CD4-positive, alpha-beta T cell treated with Interleukin-17A for 4 hours (primary cell): ENCODE measurements at regions not wholly inside any gene's neighbourhood (a gene's known extent, or its start where the extent isn't known, plus 50 kb on each side); places are given as distances from the start of the nearest gene placed in this dataset.
"Not testable (repeated sequence)": the region's sequence is repeated elsewhere in the genome, so short reads cannot be mapped to it uniquely, and the experiment has no call there.

Experiments used
- DNase-seq: peaks from one replicate; pipeline ENCODE4 v3.0.0-alpha.2; 2020; ENCODE audit warnings: mixed read lengths

DNA sequence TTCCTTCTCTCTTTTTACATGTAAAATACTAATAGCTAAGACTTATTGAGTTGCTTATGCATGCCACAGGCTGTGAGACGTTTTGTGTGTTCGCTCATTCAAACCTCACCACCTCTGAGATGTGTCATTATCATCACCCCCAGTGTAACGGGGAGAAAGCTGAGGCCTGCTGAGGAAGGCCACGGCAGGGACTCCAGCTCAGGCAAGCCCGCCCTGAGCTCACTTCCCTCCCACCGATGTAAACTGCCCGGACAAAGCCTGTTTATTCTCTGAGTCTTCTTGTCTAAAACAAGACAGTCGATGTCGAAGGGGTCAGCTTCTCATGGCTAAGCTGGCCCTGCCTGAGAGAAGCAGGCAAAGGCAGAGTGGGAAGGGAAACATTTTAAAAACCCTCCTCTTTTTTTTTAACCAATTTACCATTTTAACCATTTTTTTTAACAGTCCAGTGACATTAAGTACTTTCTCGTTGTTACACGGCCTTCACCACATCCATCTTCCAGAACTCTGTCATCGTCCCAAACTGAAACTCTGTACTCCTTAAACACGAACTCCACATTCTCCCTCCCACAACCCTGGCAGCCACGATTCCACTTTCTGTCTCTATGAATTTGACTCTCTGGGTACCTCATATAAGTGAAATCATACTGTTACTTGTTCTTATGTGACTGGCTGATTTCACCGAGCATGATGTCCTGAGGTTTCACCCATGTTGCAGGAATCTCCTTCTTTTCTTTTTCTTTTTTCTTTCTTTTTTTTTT is 204.8 kb upstream of the GALNT2 start:
- no peak for DNase-seq

DNA sequence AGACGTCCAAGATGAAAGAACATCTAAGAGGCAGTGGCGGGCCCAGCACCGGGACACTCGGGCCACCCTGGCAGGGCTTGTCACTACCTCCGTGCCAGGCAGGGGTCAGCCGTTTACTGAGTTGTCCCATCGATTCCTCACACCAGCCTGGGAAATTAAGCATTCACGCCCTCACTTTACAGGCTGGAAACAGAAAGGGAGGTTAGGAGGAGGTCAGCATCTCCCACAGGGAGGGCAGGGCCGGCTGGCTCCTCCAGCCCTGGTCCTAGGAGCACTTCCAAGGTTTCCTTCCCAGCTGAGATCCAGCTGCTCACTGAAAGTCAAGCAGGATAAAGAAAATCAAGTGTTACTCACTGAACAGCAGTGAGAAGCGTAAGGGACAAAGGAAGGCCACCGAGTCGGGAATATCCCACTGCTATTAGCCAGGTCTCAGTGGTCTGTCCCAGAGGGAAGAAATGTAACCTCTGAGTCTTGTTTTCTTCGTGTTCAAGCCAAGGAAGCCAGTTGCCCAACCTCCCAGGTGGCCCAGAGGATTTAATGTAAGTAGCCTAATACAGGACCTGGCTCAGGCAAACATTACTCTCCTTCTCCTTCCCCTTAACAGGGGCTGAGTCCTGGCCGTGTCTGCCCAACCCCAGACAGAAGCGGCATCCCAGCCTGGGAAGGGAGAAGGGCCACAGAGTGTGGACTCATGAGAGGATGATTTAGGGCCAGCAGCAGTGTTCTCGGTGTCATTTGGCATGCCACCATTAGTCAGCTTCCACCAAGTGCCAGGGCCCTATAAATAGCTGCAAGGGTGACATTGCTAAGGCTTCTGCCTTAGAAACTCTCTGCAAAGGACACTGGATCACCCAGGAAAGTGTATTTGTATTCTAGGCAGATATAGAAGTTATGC is 203.1 kb upstream of the GALNT2 start:
- DNase-seq, result no peak

DNA sequence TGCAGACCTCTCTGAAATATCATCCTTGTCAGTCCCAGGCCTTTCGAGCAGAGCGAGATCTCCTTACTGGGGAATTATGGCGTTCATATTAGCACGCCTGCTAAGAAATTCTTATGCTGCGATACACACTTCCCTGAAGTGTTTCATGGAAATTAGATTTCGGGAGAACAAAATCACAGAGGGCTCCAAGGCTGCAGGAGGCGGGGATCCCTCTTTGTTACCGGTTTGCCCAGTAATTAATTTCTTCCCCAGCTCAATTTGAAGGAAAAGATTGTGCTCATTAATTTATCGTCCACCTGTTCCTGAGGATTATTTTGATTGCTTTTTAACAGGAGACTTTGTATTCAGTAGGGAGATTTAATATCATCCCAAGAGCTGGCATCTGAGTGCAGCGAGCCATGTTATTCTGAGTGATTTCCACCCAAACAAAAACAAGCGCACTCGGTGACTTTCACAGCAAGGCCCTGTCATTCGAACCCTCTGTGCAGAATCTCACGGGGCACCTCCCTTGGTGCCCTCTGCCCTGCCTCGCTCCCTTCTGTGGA is 202.3 kb upstream of the GALNT2 start:
- no peak for DNase-seq

DNA sequence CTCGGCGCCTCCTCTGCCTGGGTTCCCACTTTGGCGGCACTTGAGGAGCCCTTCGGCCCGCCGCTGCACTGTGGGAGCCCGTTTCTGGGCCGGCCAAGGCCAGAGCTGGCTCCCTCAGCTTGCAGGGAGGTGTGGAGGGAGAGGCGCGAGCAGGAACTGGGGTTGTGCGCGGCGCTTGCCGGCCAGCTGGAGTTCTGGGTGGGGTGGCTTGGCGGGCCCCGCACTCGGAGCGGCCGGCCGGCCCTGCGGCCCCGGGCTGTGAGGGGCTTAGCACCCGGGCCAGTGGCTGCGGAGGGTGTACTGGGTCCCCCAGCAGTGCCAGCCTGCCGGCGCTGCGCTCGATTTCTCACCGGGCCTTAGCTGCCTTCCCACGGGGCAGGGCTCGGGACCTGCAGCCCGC is 201.7 kb upstream of the GALNT2 start:
- DNase-seq, result not testable (repeated sequence)

DNA sequence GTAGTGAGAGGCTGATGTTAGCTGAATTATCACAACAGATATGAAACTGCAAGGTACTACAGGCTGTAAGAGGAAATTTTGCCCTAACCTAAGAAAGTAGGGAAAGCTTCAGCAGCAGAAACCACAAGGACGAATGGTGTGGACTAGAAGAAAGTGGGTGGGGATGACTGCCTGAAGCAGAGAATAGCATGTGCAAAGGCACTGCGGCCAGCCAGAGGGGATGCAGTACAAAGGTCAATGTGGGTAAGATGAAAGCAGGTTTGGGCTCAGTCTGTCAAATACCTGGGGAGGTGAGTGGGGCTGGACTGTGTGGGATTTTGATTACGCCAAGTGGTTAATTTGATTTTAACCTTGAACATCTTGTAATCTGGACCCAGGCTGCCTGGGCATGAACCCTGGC is 199.3 kb upstream of the GALNT2 start:
- DNase-seq, result no peak

DNA sequence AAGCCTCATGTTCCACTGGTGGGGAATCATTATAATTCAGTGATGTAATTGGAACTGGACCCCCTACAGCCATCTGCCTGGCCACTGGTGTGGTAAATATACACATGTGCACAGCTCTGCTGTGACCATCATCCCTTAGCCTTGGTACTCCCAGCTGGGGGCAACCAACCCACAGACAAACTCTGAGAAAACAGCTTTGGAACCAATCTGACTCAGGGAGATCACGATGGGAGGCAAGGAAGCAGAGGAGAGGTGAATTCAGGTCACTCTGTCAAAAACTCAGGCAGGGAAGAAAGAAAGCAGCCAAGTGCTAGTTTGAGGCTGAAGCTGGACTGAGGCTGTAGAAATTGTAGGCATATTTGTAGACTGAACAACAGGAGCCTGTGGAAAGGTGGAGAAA is 197.8 kb upstream of the GALNT2 start:
- DNase-seq, result no peak

DNA sequence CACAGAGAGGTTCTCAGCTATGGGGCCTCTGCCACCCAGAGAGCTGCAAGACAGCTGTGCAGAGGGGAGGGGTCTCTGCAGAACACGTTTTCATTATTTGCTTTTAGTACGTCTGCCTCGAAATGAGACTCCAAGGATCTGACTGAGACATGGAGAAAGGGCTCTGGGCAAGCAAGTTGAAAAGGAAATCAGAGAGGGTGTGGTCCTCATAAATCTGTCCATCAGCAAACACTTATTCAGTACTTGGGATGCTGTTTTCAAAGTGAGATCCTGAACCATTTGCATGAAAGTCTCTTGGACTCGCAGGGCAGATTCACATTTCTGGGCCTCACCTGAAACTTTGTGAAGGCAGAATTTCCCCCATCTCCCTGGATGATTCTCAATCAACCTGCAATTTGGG is 197.4 kb upstream of the GALNT2 start:
- DNase-seq, result no peak

DNA sequence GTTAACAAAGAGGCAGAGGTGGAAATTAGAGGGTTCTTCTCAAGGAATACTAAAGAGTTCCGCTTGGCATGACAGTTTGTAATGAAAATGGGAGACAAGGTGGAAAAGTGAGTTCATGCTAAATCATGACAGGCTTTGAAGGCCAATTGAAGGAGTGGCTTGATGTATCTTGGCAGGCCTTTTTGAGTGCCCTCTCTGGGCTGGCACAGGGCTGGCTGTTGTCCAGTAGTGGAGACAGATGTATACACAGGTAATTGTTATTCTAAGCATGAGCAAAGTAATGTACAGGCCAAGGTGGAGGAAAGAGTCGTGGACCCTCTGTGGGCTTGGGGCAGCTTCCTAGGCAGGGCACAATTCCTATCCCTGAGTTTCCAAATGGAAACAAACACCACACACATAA is 196.7 kb upstream of the GALNT2 start:
- no peak for DNase-seq

DNA sequence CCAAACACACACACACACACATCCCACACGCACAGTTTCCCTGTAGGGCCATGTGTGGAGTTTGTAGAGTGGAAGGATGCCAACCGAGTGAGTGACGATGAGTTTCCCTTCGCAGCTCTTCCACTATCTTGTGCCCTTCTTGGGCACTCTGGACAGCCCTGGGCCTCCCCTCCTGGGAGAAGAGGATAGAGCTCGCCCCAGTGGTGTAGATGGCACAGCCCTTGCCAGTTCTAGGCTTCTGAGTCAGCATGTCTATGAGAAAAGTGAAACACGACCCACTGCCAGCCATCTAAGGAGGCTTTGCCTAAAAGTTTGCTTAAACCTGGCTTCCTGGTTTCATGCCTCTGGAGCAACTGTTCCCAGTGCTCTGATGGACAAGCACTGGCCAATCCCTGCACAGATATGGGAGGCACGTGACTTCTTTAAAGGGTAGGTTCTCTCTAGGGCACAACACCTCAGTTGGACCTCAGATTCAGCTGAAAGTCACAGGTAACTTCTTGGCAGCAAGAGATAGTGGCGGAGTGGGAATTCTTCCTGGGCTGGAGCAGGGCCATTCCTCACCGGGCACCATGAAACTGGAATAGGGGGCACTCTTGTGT is 195.9 kb upstream of the GALNT2 start:
- DNase-seq, result no peak

DNA sequence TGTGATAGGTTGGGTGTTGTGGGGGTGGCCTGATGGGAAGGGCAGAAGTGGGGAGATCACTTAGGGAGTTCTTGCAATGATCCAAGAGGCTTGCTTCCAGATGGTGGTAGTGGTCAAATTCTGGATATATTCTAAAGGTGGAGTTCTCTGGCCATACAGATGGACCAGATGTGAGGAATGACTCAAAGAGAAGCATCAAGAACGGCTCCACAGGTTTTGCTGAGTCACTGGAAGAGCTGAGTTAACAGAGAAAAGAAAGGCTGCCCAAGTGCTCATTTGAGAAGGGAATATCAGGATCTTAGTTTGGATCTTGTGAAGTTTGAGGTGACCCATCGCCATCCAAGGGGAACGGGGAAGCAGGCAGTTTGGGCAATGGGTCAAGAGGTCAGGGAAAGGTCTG is 192.9 kb upstream of the GALNT2 start:
- DNase-seq, result no peak

DNA sequence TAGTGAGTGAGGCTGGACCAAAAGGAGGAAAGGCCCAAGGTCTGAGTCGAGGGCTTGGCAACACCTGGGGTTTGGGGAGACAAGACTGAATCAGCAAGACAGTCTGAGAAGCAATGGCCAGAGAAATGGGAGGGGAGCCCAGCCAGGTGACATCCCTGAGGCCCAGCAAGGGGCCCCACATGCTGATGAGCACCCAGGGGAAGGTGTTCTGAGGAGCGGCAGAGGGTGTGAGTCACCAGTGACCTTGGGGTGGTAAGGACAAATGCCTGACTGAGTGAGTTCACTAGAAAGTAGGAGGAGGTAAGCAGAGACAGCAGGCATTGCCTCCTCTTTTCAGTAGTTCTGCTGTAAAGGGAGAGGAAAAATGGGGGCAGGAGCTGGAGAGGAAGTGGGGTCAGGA is 192.4 kb upstream of the GALNT2 start:
- no peak for DNase-seq

DNA sequence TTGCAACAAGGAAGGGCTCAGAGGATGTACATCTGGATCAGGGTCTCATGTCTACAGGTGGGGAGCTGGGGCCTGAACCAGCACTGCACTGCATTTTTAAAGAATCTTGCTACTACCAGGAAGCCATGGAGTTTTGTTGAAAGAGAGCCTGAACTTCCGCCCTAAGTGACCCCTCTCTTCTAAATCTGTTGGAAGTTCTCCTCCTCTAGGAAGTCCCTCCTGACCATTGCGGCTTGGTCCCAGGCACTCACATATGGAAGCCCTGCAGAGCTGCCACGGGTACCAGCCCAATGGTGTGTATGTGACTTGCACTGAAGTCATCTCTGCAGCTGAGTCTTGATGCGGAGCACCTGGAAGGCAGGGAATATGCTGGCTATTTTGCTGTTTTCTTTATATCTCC is 192.0 kb upstream of the GALNT2 start:
- no peak for DNase-seq

DNA sequence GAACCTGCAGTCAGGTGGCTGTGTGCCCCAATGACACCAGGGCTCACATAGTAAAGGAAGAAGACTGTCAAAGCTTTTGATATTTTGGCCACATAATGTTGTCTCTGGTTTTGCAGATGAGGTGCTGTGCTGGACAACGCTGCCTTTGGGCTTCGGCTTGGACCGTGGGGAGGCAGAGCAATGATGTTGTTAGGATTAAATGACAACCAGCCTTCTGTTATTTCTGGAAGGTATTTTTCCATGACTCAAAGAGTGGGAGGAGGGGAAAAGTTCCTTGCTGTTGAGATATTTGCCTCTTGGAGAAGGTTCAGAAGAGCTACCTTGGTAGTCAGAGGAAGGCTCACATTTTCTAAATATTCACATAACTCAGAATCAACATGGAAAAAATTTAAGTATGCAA is 187.3 kb upstream of the GALNT2 start:
- DNase-seq, result no peak

DNA sequence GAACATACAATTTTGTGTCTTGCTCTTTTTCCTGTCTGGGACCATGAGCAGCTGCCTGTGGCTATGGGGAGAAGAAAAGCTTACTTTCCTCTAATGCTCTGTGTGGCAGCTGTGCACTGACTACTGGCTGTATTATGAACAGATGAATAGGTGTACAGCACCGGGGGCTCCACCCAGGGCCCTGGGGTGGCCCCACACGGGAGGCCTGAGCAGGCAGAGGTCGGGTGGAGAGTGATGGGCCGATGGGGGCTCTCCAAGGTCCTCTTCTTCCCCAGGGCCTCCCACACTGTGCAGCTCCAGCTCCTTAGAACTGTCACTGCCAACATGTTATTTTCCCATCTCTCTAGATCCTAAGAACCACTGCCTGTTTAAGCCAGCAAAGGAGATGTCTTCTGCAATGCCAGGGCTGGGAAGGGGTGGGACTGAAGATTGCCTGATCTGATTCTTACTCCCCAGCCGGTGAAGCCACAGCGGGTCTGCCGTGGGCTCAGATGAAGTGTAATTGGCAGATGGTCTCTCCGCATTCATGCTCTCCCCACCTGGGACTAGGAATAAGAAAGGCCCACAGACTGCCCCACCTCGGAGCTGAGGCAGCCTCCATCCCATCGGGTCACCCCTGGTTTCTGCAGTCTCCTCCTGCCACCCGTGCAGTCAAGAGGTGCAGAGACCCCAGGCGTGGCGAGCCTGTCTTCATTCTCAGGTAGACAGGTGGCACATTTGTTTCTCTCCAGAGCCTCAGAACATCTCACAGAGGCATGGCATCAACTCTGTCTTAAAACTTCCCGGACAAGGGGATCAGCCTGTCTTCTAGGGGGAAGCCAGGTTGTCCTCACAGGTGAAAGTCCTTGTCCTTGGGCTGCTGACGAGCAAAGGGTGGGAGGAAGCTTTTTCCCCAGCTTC is 186.5 kb upstream of the GALNT2 start:
- no peak for DNase-seq

DNA sequence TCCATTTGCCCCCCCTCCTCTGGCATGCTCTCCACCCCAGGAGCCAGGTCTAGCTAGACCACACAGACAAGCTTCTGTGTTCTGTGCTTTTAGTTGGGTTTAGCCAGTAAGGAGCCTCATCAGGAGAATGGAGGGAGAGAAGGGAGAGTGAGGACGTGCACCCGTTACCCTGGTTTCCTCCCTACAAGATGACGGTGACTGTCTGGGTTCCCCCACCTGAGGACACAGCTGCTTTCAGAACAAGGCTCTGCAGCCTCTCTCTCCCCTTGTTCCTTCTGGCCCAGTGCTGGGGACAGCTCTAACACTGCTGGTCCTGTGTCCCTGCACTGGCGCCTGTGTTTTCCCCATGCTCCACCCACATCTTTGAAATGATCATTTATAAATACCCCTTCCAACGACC is 184.4 kb upstream of the GALNT2 start:
- DNase-seq, result no peak

DNA sequence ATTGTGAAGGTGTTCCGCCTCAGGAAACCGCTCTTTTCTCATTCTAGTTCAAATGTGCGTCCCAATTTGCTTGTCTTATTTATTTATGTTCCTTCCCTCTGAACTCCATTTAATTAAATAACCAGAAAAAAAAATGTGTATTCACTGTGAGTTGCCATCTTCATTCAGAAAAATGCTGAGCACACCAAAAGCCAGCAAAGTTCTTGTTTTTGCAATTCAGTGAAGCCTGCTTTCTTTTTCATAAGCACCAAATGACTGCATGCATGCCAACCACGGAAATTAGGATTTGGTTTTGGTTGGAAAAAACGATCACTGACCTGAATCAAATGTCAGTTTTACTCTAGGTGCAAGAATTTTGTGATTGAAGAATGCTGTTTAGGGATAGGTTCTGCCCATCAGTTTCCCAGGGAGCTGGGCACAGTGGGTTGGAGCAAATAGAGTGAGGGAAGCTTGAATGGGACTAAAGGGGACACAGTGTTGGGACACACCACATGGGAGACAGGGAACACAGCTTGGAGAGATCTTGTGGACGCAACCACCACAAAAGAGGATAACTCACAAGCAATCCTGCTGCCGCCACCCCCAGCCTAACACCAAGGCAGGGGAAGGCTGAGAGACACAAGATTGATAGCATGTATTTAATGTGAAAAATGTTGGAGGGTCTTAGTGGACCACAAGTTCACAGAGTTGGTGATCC is 183.4 kb upstream of the GALNT2 start:
- DNase-seq, result no peak

DNA sequence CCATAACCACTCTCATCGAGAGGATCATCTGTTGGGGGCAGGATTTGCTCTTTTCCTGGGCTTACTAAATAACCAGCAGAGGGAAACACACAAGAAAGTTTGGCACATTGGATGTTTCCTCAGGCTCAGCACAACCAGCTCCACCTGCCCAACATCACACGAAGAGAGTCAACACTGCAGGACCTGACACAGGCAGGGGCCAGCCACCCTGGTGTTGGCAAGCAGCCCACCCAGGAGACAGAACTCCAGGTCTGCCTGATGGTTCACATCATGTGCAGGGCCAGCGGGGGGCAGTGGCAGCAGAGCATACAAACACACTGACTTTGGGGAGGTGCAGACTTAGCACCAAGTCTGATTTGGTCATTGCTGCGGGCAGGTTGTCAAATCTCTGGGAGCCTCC is 182.3 kb upstream of the GALNT2 start:
- no peak for DNase-seq

DNA sequence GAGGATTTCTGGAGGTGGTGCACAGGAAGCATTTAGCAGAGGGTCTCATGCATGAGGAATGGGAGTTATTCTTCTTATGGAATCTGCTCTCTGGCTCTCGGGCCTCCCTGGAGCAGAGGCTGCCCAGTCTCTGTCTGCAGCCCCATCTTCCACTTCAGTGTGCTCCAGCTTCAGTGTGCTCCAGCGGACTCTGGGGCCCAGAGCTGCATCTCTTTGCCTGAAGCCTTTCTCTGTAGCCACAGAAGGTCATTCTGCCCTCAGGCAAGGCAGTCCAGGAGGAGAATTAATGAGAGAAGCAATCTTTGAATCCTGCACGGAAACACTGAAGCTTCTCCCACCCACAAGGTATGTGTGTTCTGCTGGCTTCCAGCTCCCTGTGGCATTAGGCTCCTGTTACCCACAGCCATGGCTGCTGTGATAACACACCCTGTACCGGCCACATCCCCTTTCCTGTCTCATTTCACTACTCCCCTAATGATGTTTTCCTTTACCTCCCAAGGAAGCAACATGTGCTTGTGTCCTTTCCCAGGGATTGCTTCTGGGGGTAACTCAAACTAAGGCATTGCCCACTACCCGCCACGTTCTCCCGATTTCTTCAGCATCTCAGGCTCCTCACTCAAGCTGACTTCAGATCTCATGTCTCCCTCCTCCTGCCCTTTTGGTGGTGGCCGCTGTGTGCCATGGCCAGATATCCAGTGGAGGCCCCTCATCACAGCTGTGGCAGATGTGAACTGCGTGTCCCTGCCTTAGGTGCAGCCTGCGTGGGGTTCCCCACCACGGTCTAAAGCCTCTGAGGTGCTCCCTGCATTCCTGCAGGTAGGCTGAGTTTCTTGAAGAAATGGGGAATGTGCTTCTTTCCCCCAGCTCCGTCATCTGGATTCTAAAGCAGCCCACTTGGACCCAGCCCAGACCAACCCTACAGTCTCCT is 181.2 kb upstream of the GALNT2 start:
- DNase-seq, result no peak

DNA sequence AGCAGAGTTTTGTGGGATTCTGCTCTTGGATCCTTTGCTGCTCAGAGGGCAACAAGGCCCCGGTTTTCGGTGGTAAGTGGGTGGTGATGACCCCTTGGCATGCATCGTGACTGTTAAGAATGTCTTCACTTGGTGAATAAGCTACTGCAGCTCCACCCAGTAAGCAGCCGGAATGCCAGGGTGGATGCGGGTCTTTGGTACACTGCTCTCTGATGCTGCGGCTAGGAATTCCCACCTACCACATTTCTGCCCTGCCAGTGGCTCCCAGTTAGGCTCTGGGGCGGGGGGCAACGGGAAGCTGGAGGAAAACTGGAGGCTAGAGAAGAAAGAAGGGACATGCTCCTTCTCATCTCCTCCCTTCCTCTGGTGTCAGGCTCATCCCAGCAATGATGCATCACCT is 180.4 kb upstream of the GALNT2 start:
- no peak for DNase-seq

DNA sequence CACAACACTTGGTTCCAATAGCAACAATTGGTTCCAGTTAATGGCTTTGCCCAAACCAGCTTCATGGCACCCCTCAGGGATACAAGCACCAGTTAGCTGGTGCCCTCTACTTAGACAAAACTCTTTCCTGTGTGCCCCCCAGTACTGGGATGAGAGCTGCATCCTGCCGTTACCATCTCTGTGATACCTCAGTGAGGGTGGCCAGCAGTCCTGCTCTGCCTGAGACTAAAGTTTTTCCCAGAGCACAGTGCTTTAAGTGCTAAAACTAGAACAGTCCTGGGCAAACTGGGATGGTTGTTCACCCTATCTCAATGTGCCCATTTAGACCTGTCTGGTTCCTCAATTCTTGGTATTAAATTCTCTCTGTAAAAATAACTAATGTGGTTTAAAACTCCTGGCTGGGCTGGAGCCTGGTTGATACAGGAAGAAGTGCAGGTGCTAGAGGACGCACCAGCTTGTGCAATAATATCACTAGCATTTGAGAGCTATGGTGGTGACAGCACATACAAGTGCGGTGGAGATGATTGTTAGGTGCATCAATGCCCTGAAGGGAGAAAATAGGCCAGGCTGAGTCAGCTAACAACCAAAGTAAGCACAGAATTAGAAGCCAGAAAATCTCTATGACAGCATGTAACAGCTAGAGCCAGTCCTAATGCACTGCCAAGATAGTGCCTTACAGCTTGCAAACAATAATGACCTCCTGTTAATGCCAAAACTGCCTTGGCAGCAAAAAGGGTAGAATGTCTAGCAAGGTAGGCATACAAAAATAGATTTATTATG is 179.8 kb upstream of the GALNT2 start:
- DNase-seq, result no peak
